ENCODE measurements at regions not wholly inside any gene's neighbourhood (a gene's known extent, or its start where the extent isn't known, plus 50 kb on each side); places are given as distances from the start of the nearest gene placed in this dataset.

GRCh38 chr7:25952261-25953057 is 199.5 kb upstream of the NFE2L3 start:
- H3K4me1 ChIP-seq (ENCODE audit: control insufficient read depth in 1 of 2, insufficient read depth in 1 of 2, low read depth in 1 of 2, low read length in 1 of 2), result peaks cover 18 to 22% of the 10 kb centered on the region in 2 experiments
- H3K27ac ChIP-seq, result no peak overlapping the region
- H3K4me3 ChIP-seq (ENCODE audit: low read depth in 1 of 2, low read length in 1 of 2), result no peak overlapping the region
- TF ChIP-seq CTCF (IDR thresholded peaks at IDR 0.05), result no peak
- H3K9me3 ChIP-seq, result no peaks in the 10 kb centered on the region
- no peaks in the 10 kb centered on the region for H3K36me3 ChIP-seq
- peaks cover 53% of the 10 kb centered on the region for H3K27me3 ChIP-seq

- H3K36me3 ChIP-seq, result no peaks in the 10 kb centered on the region
- peaks cover 60% of the 10 kb centered on the region for H3K27me3 ChIP-seq
- no peak overlapping the region for H3K4me3 ChIP-seq (ENCODE audit: low read depth in 1 of 2, low read length in 1 of 2)
- no peak for TF ChIP-seq CTCF (IDR thresholded peaks at IDR 0.05)
- no peak overlapping the region for H3K27ac ChIP-seq
- H3K9me3 ChIP-seq, result no peaks in the 10 kb centered on the region
- peaks cover 18 to 22% of the 10 kb centered on the region in 2 experiments for H3K4me1 ChIP-seq (ENCODE audit: control insufficient read depth in 1 of 2, insufficient read depth in 1 of 2, low read depth in 1 of 2, low read length in 1 of 2)
These were observed 198.1 kb upstream of the NFE2L3 start for GRCh38 chr7:25953859-25954258.

- no peak for TF ChIP-seq CTCF (IDR thresholded peaks at IDR 0.05)
- Histone ChIP-seq H3K36me3 (no peaks in the 10 kb centered on the region), H3K27ac (no peak overlapping the region), H3K27me3 (peaks cover 60% of the 10 kb centered on the region), H3K4me1 (ENCODE audit: control insufficient read depth in 1 of 2, insufficient read depth in 1 of 2, low read depth in 1 of 2, low read length in 1 of 2) (peaks cover 15 to 17% of the 10 kb centered on the region in 2 experiments), H3K9me3 (no peaks in the 10 kb centered on the region), H3K4me3 (ENCODE audit: low read depth in 1 of 2, low read length in 1 of 2) (no peak overlapping the region)
These were observed 197.6 kb upstream of the NFE2L3 start for GRCh38 chr7:25954395-25954794.

GRCh38 chr7:25959168-25959734 is 192.7 kb upstream of the NFE2L3 start:
- peaks cover 68% of the 10 kb centered on the region for H3K27me3 ChIP-seq
- H3K36me3 ChIP-seq, result no peaks in the 10 kb centered on the region
- no peaks in the 10 kb centered on the region for H3K4me1 ChIP-seq (ENCODE audit: control insufficient read depth in 1 of 2, insufficient read depth in 1 of 2, low read depth in 1 of 2, low read length in 1 of 2)
- no peak overlapping the region for H3K27ac ChIP-seq
- no peak overlapping the region for H3K4me3 ChIP-seq (ENCODE audit: low read depth in 1 of 2, low read length in 1 of 2)
- TF ChIP-seq CTCF (IDR thresholded peaks at IDR 0.05), result no peak
- no peaks in the 10 kb centered on the region for H3K9me3 ChIP-seq

- TF ChIP-seq CTCF (IDR thresholded peaks at IDR 0.05), result no peak
- Histone ChIP-seq H3K4me1 (ENCODE audit: control insufficient read depth in 1 of 2, insufficient read depth in 1 of 2, low read depth in 1 of 2, low read length in 1 of 2) (no peaks in the 10 kb centered on the region), H3K9me3 (no peaks in the 10 kb centered on the region), H3K4me3 (ENCODE audit: low read depth in 1 of 2, low read length in 1 of 2) (no peak overlapping the region), H3K36me3 (no peaks in the 10 kb centered on the region), H3K27ac (no peak overlapping the region), H3K27me3 (peaks cover 83% of the 10 kb centered on the region)
These were observed 188.3 kb upstream of the NFE2L3 start for GRCh38 chr7:25963733-25964132.

Measured in neutrophil (primary cell).